Activated naive CD4-positive, alpha-beta T cell treated with anti-CD3 and anti-CD28 coated beads, Interleukin-2, amount 50 U/mL, for 24 hours (primary cell): ENCODE measurements at regions not wholly inside any gene's neighbourhood (a gene's known extent, or its start where the extent isn't known, plus 50 kb on each side); places are given as distances from the start of the nearest gene placed in this dataset.

Experiments used
- H3K27ac Mint-ChIP-seq: one replicate; pipeline ENCODE4 v1.8.0; 2021; ENCODE audit warnings: mild to moderate bottlenecking, mixed read lengths
- H3K27me3 Mint-ChIP-seq: one replicate; pipeline ENCODE4 v1.8.0; 2021; ENCODE audit warnings: mixed read lengths
- H3K36me3 Mint-ChIP-seq: one replicate; pipeline ENCODE4 v1.8.0; 2021; ENCODE audit warnings: mixed read lengths
- H3K4me1 Mint-ChIP-seq: one replicate; pipeline ENCODE4 v1.8.0; 2021; ENCODE audit warnings: mixed read lengths
- H3K4me3 Mint-ChIP-seq: one replicate; pipeline ENCODE4 v1.8.0; 2021; ENCODE audit warnings: mild to moderate bottlenecking, mixed read lengths
- H3K9me3 Mint-ChIP-seq: one replicate; pipeline ENCODE4 v1.8.0; 2021; ENCODE audit warnings: mixed read lengths

DNA sequence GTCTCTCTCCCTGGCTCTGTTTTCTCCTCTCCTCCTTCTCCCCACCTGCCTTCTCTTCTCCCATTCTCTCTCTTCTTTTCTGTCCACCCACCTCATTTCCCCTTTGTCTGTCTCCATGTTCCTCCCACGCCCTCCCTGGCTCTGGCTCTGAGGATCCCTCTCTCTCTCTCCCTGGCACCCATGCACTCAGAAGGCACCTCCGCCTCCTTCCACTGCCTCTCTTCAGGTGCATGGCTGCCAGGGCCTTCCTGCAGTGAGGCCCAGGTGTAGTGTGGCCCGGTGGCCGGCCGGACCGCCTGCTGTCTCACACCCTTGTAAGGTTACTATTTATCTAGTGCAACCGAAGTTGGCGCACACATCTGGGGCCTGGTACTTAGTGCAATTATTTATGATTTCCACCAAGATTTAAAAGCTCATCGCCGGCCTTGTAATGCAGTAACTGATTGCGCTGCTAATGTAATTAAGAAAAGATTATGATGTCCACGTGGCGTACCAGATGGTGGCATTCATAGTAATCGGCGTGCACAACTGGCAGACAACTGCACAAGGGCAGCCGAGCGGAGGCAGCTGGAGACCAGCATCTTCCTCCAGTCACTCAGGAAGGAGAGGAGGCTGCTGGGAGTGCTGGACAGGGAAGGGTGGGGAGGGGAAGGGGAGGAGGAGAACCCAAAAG lies 50.4 kb upstream of the MVB12B start:
- H3K27me3 Mint-ChIP-seq, result peaks cover 12% of the 10 kb centered on the region
- H3K4me1 Mint-ChIP-seq, result no peaks in the 10 kb centered on the region
- H3K36me3 Mint-ChIP-seq, result peaks cover 1% of the 10 kb centered on the region
- H3K4me3 Mint-ChIP-seq, result no peak overlapping the region
- H3K27ac Mint-ChIP-seq, result no peak overlapping the region
- peaks cover 8% of the 10 kb centered on the region for H3K9me3 Mint-ChIP-seq
